HTR-8/SVneo (cell line): ENCODE measurements at regions not wholly inside any gene's neighbourhood (a gene's known extent, or its start where the extent isn't known, plus 50 kb on each side); places are given as distances from the start of the nearest gene placed in this dataset.

ENCODE experiments used
- DNase-seq: peaks from one replicate; pipeline ENCODE4 v3.0.0; 2011; ENCODE audit warnings: low spot score, mixed read lengths; ENCODE audit not compliant: insufficient read length
- FAIRE-seq: peaks from 2 replicates; lab custom pipeline; 2011; peaks lifted over from hg19 to GRCh38; lab: Jason Lieb, UNC

DNA sequence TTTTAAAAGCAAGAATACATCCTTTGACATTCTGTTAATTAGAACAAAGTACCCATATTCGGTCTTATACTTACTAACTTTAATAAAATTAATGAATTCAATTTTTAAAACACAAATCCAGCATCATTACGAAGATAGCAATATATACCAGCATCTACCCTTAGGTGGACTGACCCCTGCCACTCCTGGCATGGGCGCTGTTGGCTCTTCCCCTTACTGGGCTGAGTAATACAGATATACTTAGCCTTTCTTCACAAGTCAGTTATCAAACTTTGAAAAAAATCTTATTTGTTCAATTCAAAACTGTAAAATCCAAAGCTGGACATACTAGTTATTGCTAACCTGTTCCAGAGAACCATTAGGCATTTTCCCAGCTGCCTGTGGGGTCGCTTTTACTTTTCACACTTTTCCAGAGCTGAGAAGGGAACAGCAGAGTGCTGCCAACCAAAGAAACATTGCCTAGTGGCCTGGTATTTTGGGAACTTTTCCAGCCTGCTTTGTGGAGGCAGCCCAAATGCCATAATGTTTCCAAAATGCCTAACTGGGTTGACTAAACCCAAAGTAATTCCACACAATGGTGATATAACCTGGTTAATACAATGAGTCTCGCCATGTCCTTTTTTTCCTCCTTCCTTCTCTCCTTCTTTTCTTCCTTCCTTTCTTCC lies 424.7 kb upstream of the ADGRL2 start:
- FAIRE-seq (no peak), DNase-seq (no peak)

- FAIRE-seq (no peak), DNase-seq (no peak)
Observed at GRCh38 chr1:81374481-81374880, 426.3 kb upstream of the ADGRL2 start.

DNA sequence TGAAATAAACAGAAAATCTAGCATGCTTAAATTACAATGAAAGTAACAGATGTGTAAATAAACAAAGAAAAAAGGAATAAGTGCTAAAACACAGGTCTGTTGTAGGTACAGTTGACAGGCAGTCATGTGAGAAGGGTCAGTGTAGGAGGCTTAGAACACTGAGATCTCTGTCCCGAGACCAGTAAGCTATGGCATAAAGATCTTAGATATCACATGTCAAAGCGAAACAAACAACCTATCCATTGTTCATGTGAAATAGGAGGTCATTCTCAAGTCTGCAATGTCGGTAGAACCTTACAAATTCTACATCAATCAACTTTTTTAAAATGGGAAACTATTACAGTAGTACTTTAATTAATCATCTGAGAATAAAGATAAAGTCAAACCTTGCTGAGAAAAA lies 428.9 kb upstream of the ADGRL2 start:
- DNase-seq, result no peak
- FAIRE-seq, result no peak

DNA sequence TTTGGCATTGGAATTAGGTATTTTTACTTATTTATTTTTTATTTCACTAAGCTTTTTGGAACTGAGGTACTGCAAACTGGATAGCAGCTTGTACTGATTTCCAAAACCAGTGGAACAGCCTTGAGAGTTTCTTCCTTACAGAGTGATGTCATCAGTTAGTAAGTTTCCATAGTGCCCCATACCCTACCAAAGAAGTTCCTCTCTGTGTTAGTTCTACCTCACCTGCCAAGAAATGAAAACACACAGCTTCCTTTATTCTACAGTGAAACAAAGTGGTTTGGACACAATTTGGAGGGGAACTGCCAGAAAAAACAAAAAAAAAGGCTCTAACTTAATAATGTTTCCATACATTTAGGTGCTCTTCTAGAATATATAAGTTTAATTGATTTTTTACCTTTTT lies 430.9 kb upstream of the ADGRL2 start:
- no peak for FAIRE-seq
- DNase-seq, result no peak

DNA sequence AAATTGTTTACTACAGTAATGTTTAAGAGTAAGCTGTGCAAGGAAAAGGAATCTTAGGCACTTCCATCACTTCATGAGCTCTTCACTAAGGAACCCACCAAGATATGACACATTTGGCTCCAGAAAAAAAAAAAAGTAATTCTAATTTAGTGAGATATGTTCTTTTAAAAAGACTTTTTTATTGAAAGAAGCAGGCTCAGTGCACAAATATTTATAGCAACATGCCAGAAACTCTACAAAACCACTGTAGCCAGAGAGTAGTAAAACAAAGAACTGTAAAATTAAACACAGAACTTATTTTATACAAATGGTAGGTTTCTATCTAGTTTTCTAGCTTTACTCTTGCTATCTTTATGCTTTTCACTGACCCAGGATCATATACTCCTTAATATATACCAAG lies 434.6 kb upstream of the ADGRL2 start:
- DNase-seq (no peak), FAIRE-seq (no peak)

- no peak for FAIRE-seq
- DNase-seq, result no peak
Observed at GRCh38 chr1:81364088-81364487, 436.6 kb upstream of the ADGRL2 start.

DNA sequence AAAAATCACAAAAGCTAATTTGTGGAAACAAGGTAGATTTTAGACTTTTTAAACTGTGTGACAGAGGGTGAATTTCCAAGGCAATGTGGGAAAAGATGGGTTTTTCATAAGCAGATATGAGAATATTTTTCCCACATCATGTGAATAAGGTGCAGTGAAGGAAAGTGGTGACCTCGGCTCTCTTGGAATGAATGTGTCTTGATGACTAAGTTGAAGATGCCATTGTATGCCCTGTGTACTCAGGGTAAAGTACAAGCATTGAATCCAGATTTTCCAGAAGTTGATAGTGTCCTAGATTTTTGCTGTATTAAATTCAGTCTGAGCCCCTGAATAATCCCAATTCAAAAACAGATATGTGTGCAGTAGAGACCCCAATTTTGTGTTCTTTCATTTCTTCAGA lies 442.6 kb upstream of the ADGRL2 start:
- DNase-seq (no peak), FAIRE-seq (no peak)

- DNase-seq (no peak), FAIRE-seq (no peak)
Observed at GRCh38 chr1:81351864-81352263, 448.9 kb upstream of the ADGRL2 start.

- no peak for FAIRE-seq
- no peak for DNase-seq
Observed at GRCh38 chr1:81349194-81349965, 451.4 kb upstream of the ADGRL2 start.

DNA sequence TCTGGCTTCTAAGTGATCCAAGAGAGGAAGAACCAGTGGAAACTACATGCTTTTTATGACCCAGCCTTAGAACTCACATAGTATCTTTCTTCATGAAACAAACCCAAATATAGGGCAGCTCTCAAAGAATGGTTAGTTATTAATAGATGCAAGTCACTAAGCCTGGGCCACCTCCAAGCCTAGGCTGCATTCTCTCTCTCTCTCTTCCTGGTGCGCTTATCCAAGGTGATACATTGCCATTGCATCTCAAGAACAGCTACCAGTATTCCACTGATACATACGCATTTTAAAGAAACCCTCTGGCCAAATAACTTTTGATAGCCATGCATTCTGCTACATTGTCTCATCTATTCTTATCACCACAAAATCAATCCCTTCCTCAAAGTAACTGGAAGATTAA lies 455.6 kb upstream of the ADGRL2 start:
- no peak for DNase-seq
- no peak for FAIRE-seq

- FAIRE-seq, result no peak
- no peak for DNase-seq
Observed at GRCh38 chr1:81340239-81340638, 460.5 kb upstream of the ADGRL2 start.

GRCh38 chr1:81337226-81337625 lies 463.5 kb upstream of the ADGRL2 start:
- FAIRE-seq, result no peak
- no peak for DNase-seq

DNA sequence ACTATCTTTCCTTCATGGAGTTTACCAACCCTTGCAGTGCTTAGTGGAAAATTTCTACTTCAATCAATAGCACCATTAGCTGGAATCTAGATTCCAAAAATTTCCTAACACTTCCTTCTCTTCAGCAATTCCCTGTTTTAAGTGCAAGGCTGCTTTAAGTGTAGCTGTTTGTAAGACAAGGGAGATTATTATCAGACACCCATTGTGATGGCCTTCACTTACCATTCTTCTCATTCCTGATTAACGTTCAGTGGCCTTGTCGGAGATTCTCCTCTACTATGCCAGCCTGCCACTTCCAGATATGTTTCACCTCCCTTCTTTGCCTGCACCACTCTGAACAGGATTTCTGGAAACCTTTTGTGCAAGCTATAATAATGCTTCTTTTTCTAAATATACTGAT lies 464.9 kb upstream of the ADGRL2 start:
- FAIRE-seq (no peak), DNase-seq (no peak)

DNA sequence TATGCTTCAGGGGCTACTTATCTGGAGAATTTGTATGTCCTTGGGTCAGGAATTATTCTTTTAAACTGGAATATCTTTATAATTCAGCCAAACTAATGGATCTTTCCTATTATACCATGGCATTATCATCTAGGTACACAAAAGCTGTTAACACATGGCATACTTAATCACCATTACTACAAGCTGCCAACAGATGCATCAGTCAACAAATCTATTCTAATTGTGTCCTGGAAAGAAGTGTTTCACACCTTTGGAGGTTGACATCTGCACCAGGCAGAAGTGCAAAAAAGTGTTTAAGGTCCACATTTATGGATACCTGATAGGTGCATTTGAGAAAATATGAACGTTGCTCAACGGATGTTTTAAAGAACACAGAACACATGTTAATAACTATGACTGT lies 470.2 kb upstream of the ADGRL2 start:
- no peak for DNase-seq
- FAIRE-seq, result no peak

- no peak for FAIRE-seq
- DNase-seq, result no peak
Observed at GRCh38 chr1:81330111-81330510, 470.6 kb upstream of the ADGRL2 start.

DNA sequence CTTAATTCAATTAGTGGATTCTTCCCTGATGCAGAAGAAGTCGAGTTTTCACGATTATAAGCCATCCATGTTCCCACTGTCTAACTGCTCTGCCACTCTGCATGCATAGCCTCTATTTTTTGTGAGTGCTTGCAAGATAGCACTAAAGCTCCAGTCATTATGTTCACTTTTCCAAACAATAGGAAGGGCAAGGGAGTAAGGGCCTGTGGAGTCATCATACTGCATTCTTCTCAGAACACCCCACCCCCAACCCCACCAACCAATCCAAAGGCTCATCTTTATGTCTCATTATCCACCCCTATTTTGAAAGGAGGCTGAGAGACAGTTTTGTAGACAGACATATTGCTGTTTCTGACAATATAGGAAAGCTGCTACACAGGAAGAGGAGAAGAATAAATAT lies 471.7 kb upstream of the ADGRL2 start:
- no peak for FAIRE-seq
- DNase-seq, result no peak

DNA sequence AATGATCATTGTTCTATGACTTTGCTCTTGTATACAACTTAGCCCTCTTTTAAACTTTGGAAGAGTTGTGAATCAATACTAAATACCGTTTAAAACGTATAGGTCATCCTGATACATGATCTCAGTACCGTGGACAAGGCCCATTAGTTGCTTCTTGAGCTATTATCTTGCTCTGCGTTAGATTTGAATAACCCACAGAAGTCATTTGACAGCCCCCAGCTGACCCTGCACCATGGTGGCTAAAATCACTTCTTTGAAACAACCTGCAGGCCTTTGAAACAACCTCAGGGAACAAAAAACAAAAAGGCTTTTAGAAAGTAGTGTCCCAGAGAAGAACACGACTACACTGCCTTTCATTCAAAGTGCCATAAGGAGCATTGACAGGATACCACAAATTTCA lies 473.0 kb upstream of the ADGRL2 start:
- FAIRE-seq (no peak), DNase-seq (no peak)

DNA sequence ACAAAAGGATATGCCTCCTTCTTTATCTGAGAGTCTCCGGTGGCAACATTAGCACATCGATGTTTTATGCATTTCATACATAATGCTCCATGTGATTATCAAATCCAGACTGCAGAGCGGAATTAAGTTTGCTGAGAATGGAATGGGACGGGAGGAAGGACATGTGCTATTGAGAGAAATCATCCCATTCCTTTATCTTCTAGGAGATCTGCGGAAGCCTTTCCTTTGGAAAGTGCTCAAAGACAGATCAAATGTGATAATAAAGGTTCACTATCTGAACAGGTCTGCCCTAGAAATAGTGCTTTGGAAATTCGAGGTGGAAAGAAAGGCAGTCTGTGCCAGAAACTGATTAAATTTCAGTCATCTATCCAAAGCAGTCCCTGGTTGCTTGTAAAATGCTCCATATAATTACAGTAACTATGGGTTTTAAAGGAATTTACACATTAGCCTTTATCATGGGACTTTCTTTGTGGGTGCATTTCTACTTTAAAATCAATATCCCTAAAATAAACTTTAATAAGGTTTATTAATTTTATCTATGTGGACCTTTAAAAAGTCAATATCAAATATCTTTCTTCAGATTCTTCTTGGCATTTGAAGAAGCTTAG lies 473.5 kb upstream of the ADGRL2 start:
- no peak for DNase-seq
- FAIRE-seq, result no peak

GRCh38 chr1:81326212-81326611 lies 474.5 kb upstream of the ADGRL2 start:
- DNase-seq, result no peak
- no peak for FAIRE-seq

GRCh38 chr1:81325397-81325796 lies 475.3 kb upstream of the ADGRL2 start:
- DNase-seq (no peak), FAIRE-seq (no peak)

DNA sequence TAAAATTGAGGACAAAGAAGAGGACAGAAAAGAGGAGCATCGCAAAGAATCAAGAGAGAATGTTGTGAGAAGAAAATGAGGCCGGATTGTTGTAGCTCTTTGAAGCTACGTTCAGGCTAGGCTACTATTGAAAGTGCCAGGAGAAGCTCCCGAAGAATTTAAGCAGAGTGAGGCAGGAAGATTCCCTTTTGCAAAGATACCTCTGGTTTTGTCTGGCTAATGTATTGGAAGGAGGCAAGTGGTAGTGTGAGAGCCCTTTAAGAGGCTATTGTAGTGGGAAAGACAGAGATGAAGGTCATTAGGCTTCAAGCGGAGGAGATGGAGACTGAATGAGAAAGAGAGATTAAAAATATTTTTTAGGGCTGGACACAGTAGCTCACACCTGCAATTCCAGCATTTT lies 476.9 kb upstream of the ADGRL2 start:
- no peak for FAIRE-seq

DNA sequence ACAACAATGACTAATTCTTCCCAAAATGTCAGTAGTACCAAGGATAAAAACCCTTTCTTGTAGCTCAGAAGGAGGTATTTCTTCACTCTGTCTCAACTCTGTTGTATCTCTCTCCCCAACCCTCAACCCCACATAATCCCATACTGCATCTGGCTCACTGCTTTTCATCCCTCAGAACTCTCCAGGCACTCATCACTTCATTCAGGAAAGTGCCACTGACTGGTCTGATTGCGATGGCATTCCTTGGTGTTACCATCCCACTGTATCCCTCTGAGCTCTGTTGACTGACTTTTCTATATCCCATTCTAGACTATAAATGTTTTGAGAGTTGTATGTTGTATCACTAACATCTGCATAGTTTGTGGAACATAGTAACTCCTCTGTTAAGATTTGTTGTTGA lies 483.5 kb upstream of the ADGRL2 start:
- FAIRE-seq (no peak), DNase-seq (no peak)

More for the DNA sequence above, 476.9 kb upstream of the ADGRL2 start:
- no peak for DNase-seq
